Tibial nerve (tissue), 4 donors: ENCODE measurements at regions not wholly inside any gene's neighbourhood (a gene's known extent, or its start where the extent isn't known, plus 50 kb on each side); places are given as distances from the start of the nearest gene placed in this dataset.

Source experiments
- CTCF ChIP-seq, 5 experiments: fragments of 200-600 bp in 3 of 5; fragments of 450-650 bp in 2 of 5; sonication (generic) in 3 of 5; IDR thresholded peaks; one replicate each; pipeline ENCODE4 v1.5.1; 2016 to 2019; ENCODE audit warnings: antibody characterized with exemption in 5 of 5, mild to moderate bottlenecking in 3 of 5, moderate library complexity in 2 of 5
- EP300 ChIP-seq, 2 donors: sonication (generic); formaldehyde crosslinking; IDR thresholded peaks; one replicate each; pipeline ENCODE4 v1.6.1; 2017; ENCODE audit warnings: antibody characterized with exemption in 2 of 2, mild to moderate bottlenecking in 1 of 2
- POLR2A ChIP-seq, 2 donors: fragments of 450-650 bp; IDR thresholded peaks; one replicate each; pipeline ENCODE4 v1.6.1; 2017; ENCODE audit warnings: antibody characterized with exemption in 2 of 2, mild to moderate bottlenecking in 2 of 2, moderate library complexity in 2 of 2

GRCh38 chr13:104385404-104385803 lies 1319.2 kb upstream of the SLC10A2 start:
- no peak for TF ChIP-seq CTCF (IDR thresholded peaks at IDR 0.05)
- TF ChIP-seq POLR2A (IDR thresholded peaks at IDR 0.05), result no peak
- no peak for TF ChIP-seq EP300 (IDR thresholded peaks at IDR 0.05)
